ENCODE measurements at regions not wholly inside any gene's neighbourhood (a gene's known extent, or its start where the extent isn't known, plus 50 kb on each side); places are given as distances from the start of the nearest gene placed in this dataset.

- H3K27me3 Mint-ChIP-seq (ENCODE audit: low read depth, poor library complexity), result no peaks in the 10 kb centered on the region
- no peaks in the 10 kb centered on the region for H3K36me3 Mint-ChIP-seq (ENCODE audit: low read depth)
- no peaks in the 10 kb centered on the region for H3K4me1 Mint-ChIP-seq
- no peak for DNase-seq
- H3K9me3 Mint-ChIP-seq, result no peaks in the 10 kb centered on the region
- no peak overlapping the region for H3K4me3 Mint-ChIP-seq
- no peak overlapping the region for H3K27ac Mint-ChIP-seq
- TF ChIP-seq CTCF (IDR thresholded peaks at IDR 0.05), result no peak
These were observed 1726.4 kb upstream of the NUDT12 start for GRCh38 chr5:105288946-105289345.

- Mint-ChIP-seq H3K4me1 (no peaks in the 10 kb centered on the region), H3K27me3 (ENCODE audit: low read depth, poor library complexity) (no peaks in the 10 kb centered on the region), H3K27ac (no peak overlapping the region), H3K4me3 (no peak overlapping the region), H3K9me3 (no peaks in the 10 kb centered on the region), H3K36me3 (ENCODE audit: low read depth) (no peaks in the 10 kb centered on the region)
- no peak for DNase-seq
- TF ChIP-seq CTCF (IDR thresholded peaks at IDR 0.05), result no peak
These were observed 1720.5 kb upstream of the NUDT12 start for GRCh38 chr5:105283134-105283533.

GRCh38 chr5:105274079-105274478 lies 1711.5 kb upstream of the NUDT12 start:
- no peaks in the 10 kb centered on the region for H3K27me3 Mint-ChIP-seq (ENCODE audit: low read depth, poor library complexity)
- no peak overlapping the region for H3K4me3 Mint-ChIP-seq
- TF ChIP-seq CTCF (IDR thresholded peaks at IDR 0.05), result no peak
- no peak overlapping the region for H3K27ac Mint-ChIP-seq
- DNase-seq, result no peak
- H3K36me3 Mint-ChIP-seq (ENCODE audit: low read depth), result no peaks in the 10 kb centered on the region
- no peaks in the 10 kb centered on the region for H3K4me1 Mint-ChIP-seq
- no peaks in the 10 kb centered on the region for H3K9me3 Mint-ChIP-seq

- Mint-ChIP-seq H3K27ac (no peak overlapping the region), H3K27me3 (ENCODE audit: low read depth, poor library complexity) (no peaks in the 10 kb centered on the region), H3K9me3 (no peaks in the 10 kb centered on the region), H3K4me1 (no peaks in the 10 kb centered on the region), H3K4me3 (no peak overlapping the region), H3K36me3 (ENCODE audit: low read depth) (no peaks in the 10 kb centered on the region)
- no peak for TF ChIP-seq CTCF (IDR thresholded peaks at IDR 0.05)
- no peak for DNase-seq
These were observed 1700.9 kb upstream of the NUDT12 start for GRCh38 chr5:105263515-105263914.

- TF ChIP-seq CTCF (IDR thresholded peaks at IDR 0.05), result no peak
- no peak for DNase-seq
These were observed 1697.1 kb upstream of the NUDT12 start for GRCh38 chr5:105259581-105260217.

GRCh38 chr5:105238561-105238960 lies 1676.0 kb upstream of the NUDT12 start:
- no peak overlapping the region for H3K4me3 Mint-ChIP-seq
- no peak overlapping the region for H3K27ac Mint-ChIP-seq
- TF ChIP-seq CTCF (IDR thresholded peaks at IDR 0.05), result no peak
- no peaks in the 10 kb centered on the region for H3K27me3 Mint-ChIP-seq (ENCODE audit: low read depth, poor library complexity)
- no peak for DNase-seq
- no peaks in the 10 kb centered on the region for H3K9me3 Mint-ChIP-seq
- no peaks in the 10 kb centered on the region for H3K4me1 Mint-ChIP-seq
- no peaks in the 10 kb centered on the region for H3K36me3 Mint-ChIP-seq (ENCODE audit: low read depth)

More at GRCh38 chr5:105259581-105260217, 1697.1 kb upstream of the NUDT12 start:
- Mint-ChIP-seq H3K4me1 (no peaks in the 10 kb centered on the region), H3K27me3 (ENCODE audit: low read depth, poor library complexity) (no peaks in the 10 kb centered on the region), H3K27ac (no peak overlapping the region), H3K36me3 (ENCODE audit: low read depth) (no peaks in the 10 kb centered on the region), H3K9me3 (no peaks in the 10 kb centered on the region), H3K4me3 (no peak overlapping the region)

All from nephron progenitor cell (in vitro differentiated cells).